ENCODE measurements at regions not wholly inside any gene's neighbourhood (a gene's known extent, or its start where the extent isn't known, plus 50 kb on each side); places are given as distances from the start of the nearest gene placed in this dataset.

GRCh38 chr2:120854014-120854620, 118.4 kb downstream of the GLI2 start:
- DNase-seq = no peak

GRCh38 chr2:120854766-120855530, 119.3 kb downstream of the GLI2 start:
- no peak for DNase-seq

GRCh38 chr2:120855855-120856405, 120.3 kb downstream of the GLI2 start:
- no peak for DNase-seq

GRCh38 chr2:120856421-120856862, 120.8 kb downstream of the GLI2 start:
- no peak for DNase-seq

- DNase-seq = no peak
These were observed 121.8 kb downstream of the GLI2 start for GRCh38 chr2:120857422-120857821.

- no peak for DNase-seq
These were observed 122.3 kb downstream of the GLI2 start for GRCh38 chr2:120857931-120858330.

- no peak for DNase-seq
These were observed 122.9 kb downstream of the GLI2 start for GRCh38 chr2:120858361-120859106.

GRCh38 chr2:120859128-120859527, 123.5 kb downstream of the GLI2 start:
- no peak for DNase-seq

GRCh38 chr2:120859814-120860578, 124.3 kb downstream of the GLI2 start:
- no peak for DNase-seq

GRCh38 chr2:120860579-120860922, 124.9 kb downstream of the GLI2 start:
- DNase-seq = no peak

GRCh38 chr2:120861191-120861575, 125.5 kb downstream of the GLI2 start:
- DNase-seq = no peak

- DNase-seq = no peak
These were observed 126.0 kb downstream of the GLI2 start for GRCh38 chr2:120861576-120862191.

GRCh38 chr2:120862201-120863060, 126.8 kb downstream of the GLI2 start:
- no peak for DNase-seq

- no peak for DNase-seq
These were observed 127.5 kb downstream of the GLI2 start for GRCh38 chr2:120863146-120863545.

GRCh38 chr2:120863661-120864320, 128.1 kb downstream of the GLI2 start:
- no peak for DNase-seq

- DNase-seq = no peak
These were observed 129.3 kb downstream of the GLI2 start for GRCh38 chr2:120864981-120865380.

- DNase-seq = no peak
These were observed 130.0 kb downstream of the GLI2 start for GRCh38 chr2:120865656-120866055.

- no peak for DNase-seq
These were observed 130.4 kb downstream of the GLI2 start for GRCh38 chr2:120866071-120866470.

GRCh38 chr2:120866483-120867140, 130.9 kb downstream of the GLI2 start:
- no peak for DNase-seq
